OCI-LY1 (cell line): ENCODE measurements at regions not wholly inside any gene's neighbourhood (a gene's known extent, or its start where the extent isn't known, plus 50 kb on each side); places are given as distances from the start of the nearest gene placed in this dataset.

Experiments
- H2AFZ ChIP-seq: fragments of 200-600 bp; sonication (generic), shearing (Covaris generic); 2 replicates; pipeline ENCODE4 v1.6.0; 2014; ENCODE audit warnings: antibody characterized with exemption, mild to moderate bottlenecking, low read length
- H3F3A ChIP-seq: fragments of 200-600 bp; sonication (generic), shearing (Covaris generic); 2 replicates; pipeline ENCODE4 v1.6.0; 2014; ENCODE audit warnings: mild to moderate bottlenecking, antibody characterized with exemption, low read length, moderate library complexity; ENCODE audit not compliant: insufficient read depth
- H3K27ac ChIP-seq: fragments of 200-600 bp; sonication (generic); 2 replicates; pipeline ENCODE4 v1.5.1; 2014; ENCODE audit warnings: low read length, mixed run types, mild to moderate bottlenecking, low read depth; ENCODE audit not compliant: poor library complexity, severe bottlenecking
- H3K27me3 ChIP-seq: fragments of 200-600 bp; sonication (generic); 2 replicates; pipeline ENCODE4 v1.6.0; 2014; ENCODE audit warnings: antibody characterized with exemption, mild to moderate bottlenecking, low read length, moderate library complexity; ENCODE audit not compliant: insufficient read depth
- H3K36me3 ChIP-seq: fragments of 200-600 bp; sonication (generic); 2 replicates; pipeline ENCODE4 v1.6.1; 2014; ENCODE audit warnings: mild to moderate bottlenecking, antibody characterized with exemption, low read length, moderate library complexity, mixed read lengths; ENCODE audit not compliant: insufficient read depth
- H3K4me1 ChIP-seq: fragments of 200-600 bp; sonication (generic); 2 replicates; pipeline ENCODE4 v1.5.1; 2014; ENCODE audit warnings: mild to moderate bottlenecking, low read length, moderate library complexity; ENCODE audit not compliant: insufficient read depth, severe bottlenecking
- H3K4me2 ChIP-seq: fragments of 200-600 bp; sonication (generic), shearing (Covaris generic); 2 replicates; pipeline ENCODE4 v1.6.1; 2014; ENCODE audit warnings: low read length
- H3K4me3 ChIP-seq: fragments of 200-600 bp; sonication (generic); 2 replicates; pipeline ENCODE4 v1.5.1; 2014; ENCODE audit warnings: low read length, low read depth, mild to moderate bottlenecking, mixed read lengths; ENCODE audit not compliant: poor library complexity, severe bottlenecking
- H3K79me2 ChIP-seq: fragments of 200-600 bp; shearing (Covaris generic); 2 replicates; pipeline ENCODE4 v1.6.1; 2016; ENCODE audit warnings: mixed run types, low read length, mixed read lengths; ENCODE audit not compliant: insufficient read depth
- H3K9ac ChIP-seq: fragments of 200-600 bp; sonication (generic), shearing (Covaris generic); 2 replicates; pipeline ENCODE4 v1.6.1; 2014; ENCODE audit warnings: mild to moderate bottlenecking, low read length, mixed read lengths
- H3K9me2 ChIP-seq: fragments of 200-600 bp; sonication (generic), shearing (Covaris generic); 2 replicates; pipeline ENCODE4 v1.6.1; 2014; ENCODE audit warnings: low read depth, mild to moderate bottlenecking, low read length, mixed read lengths
- H3K9me3 ChIP-seq: fragments of 200-600 bp; shearing (Covaris generic); 2 replicates; pipeline ENCODE4 v1.6.1; 2014; ENCODE audit warnings: low read length, mixed read lengths
- H4K20me1 ChIP-seq: fragments of 200-600 bp; sonication (generic), shearing (Covaris generic); 2 replicates; pipeline ENCODE4 v1.6.0; 2016; ENCODE audit warnings: mild to moderate bottlenecking, low read length; ENCODE audit not compliant: insufficient read depth
- CTCF ChIP-seq: fragments of 200-600 bp; sonication (generic), shearing (Covaris generic); IDR thresholded peaks from 2 replicates; pipeline ENCODE4 v1.5.1; 2017; ENCODE audit warnings: mild to moderate bottlenecking, antibody characterized with exemption, low read length, moderate library complexity, mixed read lengths
- EZH2 ChIP-seq: fragments of 200-600 bp; sonication (generic), shearing (Covaris generic); IDR thresholded peaks from 2 replicates; pipeline ENCODE4 v1.8.0; 2017; ENCODE audit warnings: borderline replicate concordance, mixed run types, mild to moderate bottlenecking, antibody characterized with exemption, low read length, moderate library complexity, mixed read lengths

GRCh38 chr16:61480250-61480649, 556.0 kb downstream of the CDH8 start:
- Histone ChIP-seq H4K20me1 (no peaks in the 10 kb centered on the region), H3K27ac (no peak overlapping the region), H3K9me2 (no peaks in the 10 kb centered on the region; the same call in 1 of the 2 replicates), H3K4me1 (no peaks in the 10 kb centered on the region), H3K9ac (no peak overlapping the region), H3K9me3 (no peaks in the 10 kb centered on the region), H3K27me3 (no peaks in the 10 kb centered on the region), H3K4me2 (no peak overlapping the region), H3K79me2 (no peaks in the 10 kb centered on the region), H3F3A (no peaks in the 10 kb centered on the region), H3K36me3 (no peaks in the 10 kb centered on the region), H3K4me3 (no peak overlapping the region), H2AFZ (no peak overlapping the region)
- no peak for TF ChIP-seq CTCF
- no peak for TF ChIP-seq EZH2

GRCh38 chr16:61471737-61472136, 564.5 kb downstream of the CDH8 start:
- no peaks in the 10 kb centered on the region for H3K79me2 ChIP-seq
- no peaks in the 10 kb centered on the region for H3K27me3 ChIP-seq
- no peaks in the 10 kb centered on the region for H3K36me3 ChIP-seq
- H3K9me3 ChIP-seq = no peaks in the 10 kb centered on the region
- H3K4me3 ChIP-seq = no peak overlapping the region
- H3K9ac ChIP-seq = no peak overlapping the region
- no peak for TF ChIP-seq EZH2
- no peak for TF ChIP-seq CTCF
- no peaks in the 10 kb centered on the region for H4K20me1 ChIP-seq
- H3F3A ChIP-seq = no peaks in the 10 kb centered on the region
- H3K4me2 ChIP-seq = no peak overlapping the region
- no peak overlapping the region for H3K27ac ChIP-seq
- no peak overlapping the region for H2AFZ ChIP-seq
- no peaks in the 10 kb centered on the region for H3K9me2 ChIP-seq
- H3K4me1 ChIP-seq = no peaks in the 10 kb centered on the region

GRCh38 chr16:61471023-61471422, 565.2 kb downstream of the CDH8 start:
- Histone ChIP-seq H2AFZ (no peak overlapping the region), H3K9me2 (no peaks in the 10 kb centered on the region), H3K4me2 (no peak overlapping the region), H3K79me2 (no peaks in the 10 kb centered on the region), H3K9ac (no peak overlapping the region), H4K20me1 (no peaks in the 10 kb centered on the region), H3K4me1 (no peaks in the 10 kb centered on the region), H3K27me3 (no peaks in the 10 kb centered on the region), H3K9me3 (no peaks in the 10 kb centered on the region), H3K27ac (no peak overlapping the region), H3K4me3 (no peak overlapping the region), H3F3A (no peaks in the 10 kb centered on the region), H3K36me3 (no peaks in the 10 kb centered on the region)
- no peak for TF ChIP-seq EZH2
- no peak for TF ChIP-seq CTCF
